ENCODE measurements at regions not wholly inside any gene's neighbourhood (a gene's known extent, or its start where the extent isn't known, plus 50 kb on each side); places are given as distances from the start of the nearest gene placed in this dataset.

DNA sequence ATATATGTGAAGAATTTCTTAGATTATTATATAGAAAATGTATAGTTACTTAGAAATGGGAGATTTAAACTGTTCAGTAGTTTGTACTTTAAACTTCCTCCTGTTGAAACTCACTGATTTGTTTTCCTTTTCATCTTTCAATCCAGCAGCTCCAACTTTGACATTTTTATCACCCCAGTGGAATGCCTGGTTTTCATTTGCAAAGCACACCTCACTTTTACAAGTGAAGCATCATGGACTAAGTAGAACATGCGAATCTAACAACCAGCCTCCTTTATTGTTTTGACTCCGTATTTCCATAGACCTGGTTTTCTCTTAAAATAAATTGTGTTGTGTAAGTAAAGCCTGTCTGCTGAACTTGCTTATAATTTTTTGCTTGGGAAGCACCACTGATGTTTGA lies 97.8 kb upstream of the ROBO2 start:
- TF ChIP-seq, protein P1, sequence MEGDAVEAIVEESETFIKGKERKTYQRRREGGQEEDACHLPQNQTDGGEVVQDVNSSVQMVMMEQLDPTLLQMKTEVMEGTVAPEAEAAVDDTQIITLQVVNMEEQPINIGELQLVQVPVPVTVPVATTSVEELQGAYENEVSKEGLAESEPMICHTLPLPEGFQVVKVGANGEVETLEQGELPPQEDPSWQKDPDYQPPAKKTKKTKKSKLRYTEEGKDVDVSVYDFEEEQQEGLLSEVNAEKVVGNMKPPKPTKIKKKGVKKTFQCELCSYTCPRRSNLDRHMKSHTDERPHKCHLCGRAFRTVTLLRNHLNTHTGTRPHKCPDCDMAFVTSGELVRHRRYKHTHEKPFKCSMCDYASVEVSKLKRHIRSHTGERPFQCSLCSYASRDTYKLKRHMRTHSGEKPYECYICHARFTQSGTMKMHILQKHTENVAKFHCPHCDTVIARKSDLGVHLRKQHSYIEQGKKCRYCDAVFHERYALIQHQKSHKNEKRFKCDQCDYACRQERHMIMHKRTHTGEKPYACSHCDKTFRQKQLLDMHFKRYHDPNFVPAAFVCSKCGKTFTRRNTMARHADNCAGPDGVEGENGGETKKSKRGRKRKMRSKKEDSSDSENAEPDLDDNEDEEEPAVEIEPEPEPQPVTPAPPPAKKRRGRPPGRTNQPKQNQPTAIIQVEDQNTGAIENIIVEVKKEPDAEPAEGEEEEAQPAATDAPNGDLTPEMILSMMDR (IDR thresholded peaks at IDR 0.05; ENCODE audit: low read depth, low read length): no peak
- no peak for TF ChIP-seq EZH2phosphoT487 (IDR thresholded peaks at IDR 0.05; ENCODE audit: low read depth)

All from OCI-LY3 (cell line).